ENCODE measurements at regions not wholly inside any gene's neighbourhood (a gene's known extent, or its start where the extent isn't known, plus 50 kb on each side); places are given as distances from the start of the nearest gene placed in this dataset.

- DNase-seq = no peak
Observed at GRCh38 chrX:39905946-39906345, 191.8 kb downstream of the BCOR start.

DNA sequence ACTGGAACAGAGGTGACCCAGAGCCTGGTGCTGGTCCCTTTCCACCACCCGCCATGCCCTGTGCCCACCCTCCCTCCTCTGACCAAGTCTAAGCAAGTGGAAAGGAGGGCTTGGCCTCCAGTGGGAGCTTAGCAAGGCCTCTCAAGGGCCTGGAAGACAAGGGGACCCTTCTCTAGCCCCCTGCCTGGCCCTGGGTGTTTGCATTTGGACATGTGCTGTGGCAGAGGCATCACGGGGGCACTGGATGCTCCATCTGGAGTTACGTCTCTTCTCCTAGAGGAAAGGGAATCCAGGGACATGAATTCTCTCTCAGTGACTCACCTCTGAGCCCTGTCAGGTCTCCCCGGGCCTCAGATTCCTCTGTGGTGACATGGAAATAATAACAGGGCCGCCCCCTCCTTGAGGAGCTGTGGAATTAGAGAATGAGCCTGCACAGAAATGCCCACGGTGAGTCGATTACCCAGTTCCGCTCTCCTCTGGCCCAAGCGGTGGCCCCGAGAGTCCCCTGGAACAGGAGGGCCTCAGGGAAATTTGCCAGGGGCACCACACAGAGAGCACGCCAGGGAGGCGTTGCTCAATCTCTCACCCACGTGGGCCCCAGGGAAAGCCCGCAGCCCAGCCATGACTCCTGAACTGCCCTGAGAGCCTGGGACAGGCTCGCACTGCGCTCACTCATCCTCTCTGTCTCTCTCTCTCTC, 189.6 kb downstream of the BCOR start:
- no peak for DNase-seq

GRCh38 chrX:39909996-39910395, 187.8 kb downstream of the BCOR start:
- no peak for DNase-seq

DNA sequence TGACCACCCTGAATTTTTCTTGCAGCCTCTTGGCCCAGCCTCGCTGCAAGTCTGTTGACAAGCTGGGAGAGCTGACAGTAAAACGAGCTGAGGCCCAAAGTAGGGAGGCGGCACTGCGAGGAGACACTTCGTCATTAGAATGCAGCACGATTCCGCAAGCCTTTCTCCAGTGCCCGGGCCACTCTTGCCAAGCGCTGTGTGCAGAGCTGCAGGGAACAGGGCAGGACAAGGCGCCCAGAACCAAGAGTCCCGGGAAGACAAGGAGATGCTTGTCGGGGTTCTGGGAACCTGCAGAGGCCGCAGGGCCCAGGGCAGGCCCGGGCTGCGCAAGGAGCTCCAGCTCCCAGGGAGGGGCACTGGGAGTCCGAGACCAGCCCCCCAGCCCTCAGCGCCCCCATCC, 187.1 kb downstream of the BCOR start:
- no peak for DNase-seq

GRCh38 chrX:39911278-39911897, 186.4 kb downstream of the BCOR start:
- no peak for DNase-seq

GRCh38 chrX:39912126-39912525, 185.6 kb downstream of the BCOR start:
- DNase-seq = no peak

DNA sequence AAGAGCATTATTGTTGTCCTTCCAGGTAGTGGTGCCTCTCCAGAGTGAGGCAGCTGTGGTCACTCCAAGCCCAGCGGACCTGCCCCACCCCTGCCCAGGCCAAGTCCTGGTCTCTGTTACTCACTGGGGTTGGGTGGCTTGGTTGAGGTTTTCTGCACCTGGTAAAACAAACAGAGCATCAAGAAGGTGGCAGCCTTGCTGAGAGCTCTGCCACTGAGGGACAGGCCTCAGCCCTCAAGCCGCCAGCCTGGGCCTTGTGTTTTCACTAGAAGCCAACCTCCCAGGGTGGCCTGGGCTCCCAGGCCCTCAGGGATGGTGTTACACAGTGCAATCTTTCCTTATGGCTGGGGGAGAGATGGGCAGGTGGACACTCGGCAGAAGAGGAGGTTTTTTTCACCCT, 182.7 kb downstream of the BCOR start:
- no peak for DNase-seq

DNA sequence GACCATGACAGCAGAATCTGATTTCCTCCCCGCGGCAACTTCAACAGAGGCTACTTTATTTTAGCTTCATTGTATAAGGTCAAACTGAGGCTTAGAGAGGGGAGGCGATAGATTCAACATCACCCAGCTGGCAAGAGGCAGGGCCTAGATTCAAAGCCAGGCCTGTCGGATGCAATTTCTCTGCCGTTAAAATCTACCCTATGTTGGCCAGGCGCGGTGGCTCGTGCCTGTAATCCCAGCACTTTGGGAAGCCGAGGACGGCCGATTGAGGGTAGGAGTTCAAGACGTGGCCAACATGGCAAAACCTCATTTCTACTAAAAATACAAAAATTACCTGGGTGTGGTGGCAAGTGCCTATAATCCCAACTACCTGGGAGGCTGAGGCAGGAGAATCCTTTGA, 182.2 kb downstream of the BCOR start:
- DNase-seq = no peak

GRCh38 chrX:39921838-39922237, 175.9 kb downstream of the BCOR start:
- DNase-seq = no peak

DNA sequence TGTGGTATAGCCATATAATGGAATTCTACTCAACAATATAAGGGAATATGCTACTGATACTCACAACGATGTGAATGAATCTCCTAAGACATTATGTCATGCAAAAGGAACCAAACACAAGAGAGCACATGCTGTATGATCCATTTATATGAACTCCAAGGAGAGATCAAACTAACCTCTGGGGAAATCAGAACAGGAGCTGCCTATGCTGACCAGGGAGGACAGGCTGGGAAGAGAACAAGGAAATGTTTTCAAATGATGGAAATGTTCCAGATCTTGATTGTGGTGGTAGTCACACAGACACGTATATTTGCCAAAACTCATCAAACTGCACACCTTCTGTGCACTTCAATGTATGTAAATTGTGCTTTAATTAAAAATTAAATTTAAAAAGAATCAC, 175.3 kb downstream of the BCOR start:
- DNase-seq = no peak

DNA sequence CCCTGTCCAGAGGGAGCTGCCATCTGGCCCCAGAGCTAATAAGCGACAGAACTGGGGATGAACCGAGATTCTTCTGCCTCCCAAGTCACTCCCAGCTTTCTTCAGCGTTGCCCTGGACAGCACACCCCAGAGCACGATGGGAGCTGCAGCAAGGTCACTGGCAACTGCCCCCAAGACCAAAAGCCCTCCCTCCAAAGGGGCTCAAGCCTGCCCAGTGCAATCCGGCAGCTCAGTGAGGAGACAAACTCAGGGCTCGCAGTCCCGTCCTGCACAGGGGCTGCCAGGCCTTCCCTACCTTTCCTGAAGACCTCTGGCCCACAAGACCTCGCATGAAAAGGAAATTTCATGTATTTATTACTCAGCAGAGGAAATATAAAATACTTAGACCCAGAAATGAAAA, 174.8 kb downstream of the BCOR start:
- DNase-seq = no peak

DNA sequence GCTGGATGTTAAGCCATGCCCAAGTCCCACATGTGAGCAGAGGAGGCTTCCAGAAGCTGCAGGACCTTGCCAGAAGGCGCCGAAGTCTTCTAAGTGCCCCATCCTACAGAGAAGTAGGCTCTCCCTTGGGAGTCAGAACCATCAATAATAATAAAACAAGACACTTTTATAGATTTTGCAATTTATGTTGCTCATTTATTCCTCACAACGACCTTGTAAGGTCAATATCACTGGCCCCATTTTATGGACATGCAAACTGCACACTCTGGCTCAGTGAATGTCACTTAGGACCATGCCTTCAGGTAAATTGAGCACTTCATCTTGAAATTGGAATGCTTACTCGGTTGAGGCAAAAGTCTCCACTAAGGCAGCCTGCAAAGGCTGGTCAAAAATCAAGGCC, 170.4 kb downstream of the BCOR start:
- no peak for DNase-seq

DNA sequence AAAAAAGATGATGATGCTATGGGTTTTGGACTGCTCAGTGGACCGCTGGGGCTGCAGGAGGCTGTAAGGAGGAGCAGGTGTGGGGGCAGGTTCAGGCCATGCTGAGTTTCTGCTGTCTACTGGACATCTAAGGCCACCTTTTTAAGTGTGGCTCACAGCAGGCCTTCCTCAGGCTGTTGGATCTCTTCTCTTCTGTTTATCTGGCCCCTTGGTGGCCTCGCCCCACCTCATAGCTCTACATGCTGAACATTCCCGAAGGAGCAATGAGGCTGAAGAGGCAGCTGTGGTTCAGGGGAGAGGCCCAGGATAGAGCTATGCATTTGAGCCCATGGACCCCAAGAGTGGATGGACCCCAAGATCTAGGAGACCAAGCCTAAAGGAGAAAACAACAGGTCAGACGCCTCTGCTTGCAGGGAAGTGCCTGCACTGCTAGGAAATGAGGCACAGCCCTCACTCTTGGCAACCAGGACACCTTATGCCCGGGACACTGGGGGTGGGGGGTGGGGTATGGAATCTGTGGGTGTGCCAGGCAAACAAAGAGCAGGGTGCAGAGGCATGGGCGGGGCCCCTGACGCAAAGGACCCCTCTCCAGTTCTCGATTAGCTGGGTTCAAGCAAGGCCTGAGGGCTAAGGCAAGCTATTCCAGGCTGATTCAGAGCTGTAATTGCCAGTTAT, 168.9 kb downstream of the BCOR start:
- DNase-seq = no peak

GRCh38 chrX:39929379-39930025, 168.3 kb downstream of the BCOR start:
- no peak for DNase-seq

DNA sequence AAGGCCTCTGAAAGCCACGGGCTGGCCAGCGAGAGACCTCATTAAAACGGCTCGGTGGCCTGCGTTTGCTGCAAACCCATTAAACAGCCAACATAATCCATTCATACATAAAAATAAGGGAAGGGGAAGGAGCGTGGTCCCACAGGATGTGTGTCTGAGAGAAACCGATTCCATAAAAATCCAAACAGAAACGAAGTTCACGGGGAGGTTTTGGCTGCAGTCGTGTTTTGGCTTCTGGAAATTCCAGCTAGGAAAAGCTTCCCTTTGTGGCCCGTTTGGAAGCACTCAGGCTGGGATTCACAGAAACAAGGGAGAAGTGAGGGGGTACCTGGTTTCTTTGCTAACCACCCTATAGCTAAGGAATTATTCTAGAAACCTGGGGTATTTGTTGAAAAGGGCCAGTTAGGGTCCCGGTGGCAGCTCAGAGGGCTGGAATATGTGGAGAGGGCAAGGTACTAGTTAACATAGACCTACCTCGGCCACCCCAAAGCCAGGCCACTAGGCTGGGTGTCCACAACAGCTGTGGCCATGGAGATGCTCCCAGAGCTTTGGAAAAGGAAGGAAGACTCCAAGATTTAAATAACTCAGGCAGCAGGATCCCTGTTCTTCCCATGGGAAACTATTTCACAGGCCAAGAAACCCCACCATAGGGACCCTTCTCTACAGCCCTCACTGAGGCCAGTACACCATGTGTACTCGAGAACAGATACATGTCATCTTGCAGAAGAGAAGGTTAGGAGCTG, 166.8 kb downstream of the BCOR start:
- DNase-seq = no peak

DNA sequence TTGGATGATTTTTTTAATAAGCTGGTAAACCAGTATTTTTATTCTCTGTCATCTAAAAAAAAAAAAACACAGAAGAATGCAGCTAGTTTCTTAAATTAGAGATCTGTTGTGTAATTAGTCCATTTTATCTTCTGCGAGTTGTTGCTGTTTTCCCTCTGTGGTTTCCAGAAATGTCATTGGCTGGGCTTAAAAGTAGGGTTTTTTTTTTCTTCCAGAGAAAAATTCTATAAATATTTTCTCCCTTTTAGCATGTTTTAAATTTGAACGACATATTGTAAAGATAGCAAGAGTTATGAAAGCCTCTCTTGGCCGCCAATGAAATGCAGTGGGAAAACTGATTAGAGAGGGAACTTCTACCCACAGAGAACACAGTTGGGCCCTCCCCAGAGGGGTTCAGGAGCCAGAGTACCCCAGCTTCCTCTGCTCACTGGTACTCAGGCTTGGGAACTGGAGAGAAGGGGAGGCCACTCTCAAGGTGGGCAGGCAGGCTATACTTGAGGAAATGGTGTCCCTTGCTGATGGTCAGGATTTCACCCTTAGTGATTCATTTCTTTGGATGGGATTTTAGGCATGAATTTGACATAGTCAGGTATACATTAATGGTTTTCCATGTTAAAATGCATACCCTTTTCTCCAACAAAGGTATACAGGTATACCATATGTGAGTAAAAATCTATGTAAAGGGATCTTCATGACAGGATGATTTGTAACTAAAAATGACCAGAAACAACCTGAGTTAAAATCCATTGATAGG, 166.1 kb downstream of the BCOR start:
- no peak for DNase-seq

- DNase-seq = no peak
Observed at GRCh38 chrX:39935411-39936064, 162.2 kb downstream of the BCOR start.

GRCh38 chrX:39936886-39937770, 160.6 kb downstream of the BCOR start:
- peak; percentile 13 for DNase-seq

GRCh38 chrX:39938466-39938865, 159.3 kb downstream of the BCOR start:
- no peak for DNase-seq

DNA sequence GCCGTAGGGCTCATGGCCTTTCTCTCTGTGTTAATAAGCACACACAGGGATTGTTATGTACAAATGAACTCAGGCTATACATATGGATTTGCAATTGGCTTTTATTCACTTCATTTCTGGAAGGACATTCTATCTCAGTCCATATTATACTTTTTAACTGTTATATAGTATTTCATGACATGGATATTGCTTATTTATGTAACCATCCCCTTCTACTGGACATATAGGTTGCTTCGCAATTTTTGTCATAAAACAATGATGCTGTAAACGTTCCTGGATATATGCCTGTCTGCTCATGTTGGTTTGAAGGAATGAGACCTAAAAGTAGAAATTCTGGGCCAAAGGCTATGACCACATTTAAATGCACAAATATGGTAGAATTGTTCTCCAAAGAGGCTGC, 158.1 kb downstream of the BCOR start:
- DNase-seq = no peak
